T1000 (cell line): ENCODE measurements at regions not wholly inside any gene's neighbourhood (a gene's known extent, or its start where the extent isn't known, plus 50 kb on each side); places are given as distances from the start of the nearest gene placed in this dataset.

Experiments used
- DNase-seq: peaks from one replicate; lab custom pipeline; 2025; ENCODE audit warnings: mixed read lengths; lab: John Stamatoyannopoulos, UW

GRCh38 chr12:115506822-115507559, 770.5 kb downstream of the MED13L start:
- DNase-seq, result no peak

GRCh38 chr12:115504306-115505290, 772.9 kb downstream of the MED13L start:
- no peak for DNase-seq

GRCh38 chr12:115500872-115501271, 776.6 kb downstream of the MED13L start:
- no peak for DNase-seq

- no peak for DNase-seq
Measured at GRCh38 chr12:115495300-115495699, 782.2 kb downstream of the MED13L start.

GRCh38 chr12:115492553-115492952, 784.9 kb downstream of the MED13L start:
- DNase-seq, result no peak

GRCh38 chr12:115491511-115492250, 785.8 kb downstream of the MED13L start:
- no peak for DNase-seq

- no peak for DNase-seq
Measured at GRCh38 chr12:115489253-115489652, 788.2 kb downstream of the MED13L start.

- DNase-seq, result no peak
Measured at GRCh38 chr12:115485967-115486366, 791.5 kb downstream of the MED13L start.

GRCh38 chr12:115485503-115485902, 792.0 kb downstream of the MED13L start:
- DNase-seq, result no peak

- DNase-seq, result no peak
Measured at GRCh38 chr12:115482943-115483342, 794.5 kb downstream of the MED13L start.

GRCh38 chr12:115481141-115481540, 796.4 kb downstream of the MED13L start:
- no peak for DNase-seq

GRCh38 chr12:115478505-115478904, 794.5 kb upstream of the TBX3 start:
- no peak for DNase-seq

- DNase-seq, result no peak
Measured at GRCh38 chr12:115474539-115475353, 790.8 kb upstream of the TBX3 start.

- no peak for DNase-seq
Measured at GRCh38 chr12:115473257-115473956, 789.4 kb upstream of the TBX3 start.

- no peak for DNase-seq
Measured at GRCh38 chr12:115472852-115473251, 788.9 kb upstream of the TBX3 start.

- DNase-seq, result no peak
Measured at GRCh38 chr12:115470977-115471376, 787.0 kb upstream of the TBX3 start.

GRCh38 chr12:115470526-115470925, 786.6 kb upstream of the TBX3 start:
- DNase-seq, result no peak

GRCh38 chr12:115468087-115468510, 784.1 kb upstream of the TBX3 start:
- no peak for DNase-seq

GRCh38 chr12:115467531-115467930, 783.6 kb upstream of the TBX3 start:
- DNase-seq, result no peak

- no peak for DNase-seq
Measured at GRCh38 chr12:115466076-115466475, 782.1 kb upstream of the TBX3 start.

GRCh38 chr12:115464661-115465060, 780.7 kb upstream of the TBX3 start:
- no peak for DNase-seq
